ENCODE measurements at regions not wholly inside any gene's neighbourhood (a gene's known extent, or its start where the extent isn't known, plus 50 kb on each side); places are given as distances from the start of the nearest gene placed in this dataset.
"Not testable (repeated sequence)": the region's sequence is repeated elsewhere in the genome, so short reads cannot be mapped to it uniquely, and the experiment has no call there.

DNA sequence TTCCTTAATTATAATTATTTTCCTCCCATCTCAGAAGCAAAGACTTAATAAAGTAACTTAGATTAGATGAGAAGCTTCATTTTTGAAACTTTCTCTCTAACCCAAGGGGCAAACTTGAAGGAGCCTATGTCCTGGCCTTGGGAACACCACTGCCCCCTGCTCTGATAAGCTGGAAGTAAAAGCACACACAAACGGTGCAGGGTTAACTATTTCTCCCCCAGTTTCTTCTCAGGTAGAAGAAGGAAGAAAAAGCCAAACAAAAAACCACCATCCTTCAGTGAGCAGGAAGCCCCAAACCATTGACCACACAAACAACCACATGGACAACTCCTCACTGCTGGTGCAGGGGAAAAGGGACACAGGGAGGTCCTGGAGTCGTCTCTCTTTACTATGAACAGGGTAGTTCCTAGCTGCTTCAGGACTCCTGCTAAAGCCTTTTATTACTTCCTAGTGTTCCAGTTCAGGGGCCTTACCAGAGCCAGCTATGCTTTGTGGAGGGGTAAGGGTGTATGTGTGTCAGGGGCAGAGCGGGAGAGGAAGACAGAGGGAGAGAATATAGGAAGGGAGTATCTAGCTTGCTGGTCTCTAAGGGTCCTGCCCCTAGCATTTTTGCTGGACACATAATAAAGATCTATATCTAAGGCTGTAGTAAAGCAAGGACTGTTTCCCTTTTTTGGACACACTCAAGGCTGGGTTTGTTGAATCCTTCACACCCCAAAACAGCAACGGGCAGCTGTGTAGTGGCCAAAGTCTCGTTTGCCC is 94.0 kb upstream of the UMPS start:
- DNase-seq (ENCODE audit: low spot score) = no peak

DNA sequence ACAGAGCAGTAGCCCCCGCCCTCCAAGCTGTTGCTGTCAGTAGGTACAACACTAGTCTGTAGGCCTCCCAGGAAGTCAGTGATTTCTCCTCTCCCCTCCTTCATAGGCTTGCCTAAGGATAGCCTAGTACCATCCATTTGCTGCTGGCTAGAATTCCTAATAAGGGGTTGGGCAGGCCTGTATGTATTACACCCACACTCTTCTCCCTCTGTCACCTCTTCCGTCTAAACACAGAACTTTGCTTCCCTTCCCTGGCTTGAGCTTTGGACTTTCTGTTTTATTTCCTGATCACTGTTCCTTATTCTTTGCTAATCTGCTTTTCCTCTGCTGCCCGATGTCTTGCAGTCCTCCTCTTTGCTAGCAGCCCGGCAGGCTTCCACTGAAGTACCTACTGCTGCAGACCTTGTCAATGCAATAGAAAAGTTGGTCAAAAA is 93.4 kb upstream of the UMPS start:
- no peak for DNase-seq (ENCODE audit: low spot score)

DNA sequence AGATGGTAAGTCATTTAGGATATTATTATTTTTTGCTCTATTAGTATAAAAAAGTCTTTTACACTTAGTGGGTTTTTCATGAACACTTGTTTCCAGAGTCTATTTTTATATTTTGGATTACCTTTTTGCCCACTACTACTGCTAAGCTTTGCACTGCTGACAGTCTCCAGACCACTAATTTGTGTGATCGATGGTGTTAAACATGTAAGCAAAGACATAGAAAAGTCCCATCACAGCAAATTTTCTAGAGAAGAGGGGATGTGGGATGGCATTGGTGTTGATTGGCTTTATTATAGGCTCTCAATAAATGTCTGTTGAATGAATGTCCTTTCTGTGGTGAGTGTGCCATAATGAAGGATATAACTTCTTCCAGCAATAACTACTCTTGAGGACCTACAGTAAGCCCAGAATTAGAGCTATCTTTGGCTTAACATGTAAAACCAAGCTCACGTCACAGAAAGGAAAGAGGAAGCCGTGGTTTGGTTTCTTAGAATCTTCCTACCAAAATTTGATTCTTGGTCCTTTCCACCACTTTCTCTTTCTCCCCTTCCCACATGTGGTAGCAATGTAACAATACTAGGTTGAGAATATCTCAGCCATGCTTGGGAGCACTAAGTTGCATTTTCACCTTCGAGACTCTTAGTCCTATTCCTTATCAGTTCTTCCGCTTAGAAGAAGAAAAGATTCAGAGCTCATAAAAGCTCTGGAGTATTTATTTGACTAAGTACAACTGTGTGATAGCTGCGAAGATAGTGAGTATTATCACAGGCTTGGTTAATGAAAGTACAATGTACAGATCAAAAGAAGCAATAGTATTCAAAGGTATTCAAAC is 90.6 kb upstream of the UMPS start:
- DNase-seq (ENCODE audit: low spot score) = peak; percentile 23

DNA sequence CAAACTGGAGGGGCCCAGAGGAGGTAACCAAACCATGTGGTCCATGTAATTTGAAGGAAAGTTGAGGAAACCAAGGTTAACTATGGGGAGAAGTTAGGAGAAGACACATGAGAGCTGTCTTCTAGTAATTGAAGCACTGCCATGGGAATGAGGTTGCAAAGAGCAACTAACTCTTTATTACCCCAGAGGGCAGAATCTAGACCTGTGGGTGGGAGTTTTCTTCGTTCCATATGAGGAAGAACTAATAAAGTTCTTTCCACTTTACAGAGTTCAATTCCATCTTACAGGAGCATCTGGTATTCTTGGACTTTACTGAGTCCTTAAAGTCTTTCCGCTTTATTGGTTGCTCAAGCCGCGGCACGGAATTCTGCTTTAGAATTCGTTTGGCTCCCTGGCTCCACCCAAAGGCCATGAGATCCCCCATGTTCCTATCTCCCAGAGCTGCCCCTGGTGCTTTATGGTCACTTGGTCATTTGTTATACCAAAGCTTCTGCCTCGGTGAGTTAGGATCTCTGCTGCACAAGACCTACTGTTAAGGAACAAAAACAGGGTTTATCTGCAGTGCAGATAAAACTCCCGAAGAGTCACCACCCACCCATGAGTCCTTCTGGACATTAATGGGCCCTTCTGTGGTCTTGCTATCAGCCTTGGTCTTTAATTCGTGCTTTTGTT is 89.5 kb upstream of the UMPS start:
- DNase-seq (ENCODE audit: low spot score) = no peak

DNA sequence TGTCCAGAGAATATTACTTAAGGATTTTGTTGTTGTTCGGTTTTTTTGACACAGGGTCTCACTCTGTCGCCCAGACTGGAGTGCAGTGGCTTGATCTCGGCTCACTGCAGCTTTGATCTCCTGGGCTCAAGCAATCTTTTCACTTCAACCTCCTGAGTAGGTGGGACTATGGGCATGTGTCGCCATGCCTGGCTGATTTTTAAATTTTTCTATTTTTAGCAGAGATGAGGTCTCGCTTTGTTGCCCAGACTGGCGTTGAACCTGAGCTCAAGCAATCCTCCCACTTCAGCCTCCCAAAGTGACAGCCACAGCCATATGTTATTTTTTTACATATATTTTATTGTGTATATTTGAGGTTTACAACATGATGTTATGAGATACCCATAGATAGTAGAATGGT is 86.8 kb upstream of the UMPS start:
- no peak for DNase-seq (ENCODE audit: low spot score)

DNA sequence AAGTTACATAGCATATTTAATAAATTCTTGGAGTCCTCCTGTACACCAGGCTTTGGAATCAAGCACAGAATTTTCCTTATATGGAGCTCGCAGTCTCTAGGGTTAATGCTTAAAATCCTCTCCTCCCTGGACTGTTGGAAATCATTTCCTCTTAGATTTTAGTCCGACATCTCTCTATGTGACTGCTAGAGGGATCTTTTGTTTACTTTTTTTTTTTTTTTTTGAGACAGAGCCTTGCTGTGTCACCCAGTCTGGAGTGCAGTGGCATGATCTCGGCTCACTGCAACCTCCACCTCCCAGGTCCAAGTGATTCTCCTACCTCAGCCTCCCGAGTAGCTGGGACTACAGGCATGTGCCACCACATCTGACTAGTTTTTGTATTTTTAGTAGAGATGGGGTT is 84.1 kb upstream of the UMPS start:
- DNase-seq (ENCODE audit: low spot score) = not testable (repeated sequence)

DNA sequence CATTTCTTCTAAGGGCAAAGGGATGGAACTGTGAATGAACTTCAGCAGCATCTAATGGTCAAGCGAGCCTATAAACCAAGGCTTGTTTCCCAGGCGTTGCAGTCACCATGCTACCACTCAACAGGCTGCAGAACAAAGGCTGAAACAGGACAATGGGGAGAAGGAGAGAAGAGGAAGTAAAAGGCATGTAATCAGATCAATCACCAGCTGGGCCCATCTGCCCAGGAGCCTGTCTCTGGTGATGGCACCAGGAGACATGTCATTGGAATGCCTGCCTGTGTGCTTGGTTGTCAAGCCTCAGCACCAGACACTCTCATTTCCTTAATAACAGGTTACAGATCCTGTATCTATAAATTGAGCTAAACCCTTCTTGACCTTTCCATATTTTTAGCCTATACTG is 81.7 kb upstream of the UMPS start:
- DNase-seq (ENCODE audit: low spot score) = no peak

DNA sequence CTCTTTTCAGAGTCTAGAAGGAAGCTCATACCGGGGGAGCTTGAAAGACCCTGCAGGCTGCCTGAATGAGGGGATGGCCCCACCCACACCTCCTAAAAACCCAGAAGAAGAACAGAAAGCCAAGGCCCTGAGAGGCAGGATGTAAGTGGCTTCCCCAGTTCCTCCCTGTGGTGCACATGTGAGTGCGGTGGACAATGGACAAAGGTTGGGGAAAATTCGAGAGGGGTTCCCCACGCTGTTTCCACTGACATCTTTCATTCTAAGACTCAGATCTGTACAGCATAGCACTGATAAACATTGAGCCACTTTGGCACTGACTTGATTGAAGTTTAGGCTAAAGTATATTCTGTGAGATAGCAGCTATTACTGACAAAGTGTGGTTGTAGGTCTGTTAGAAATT is 79.5 kb upstream of the UMPS start:
- DNase-seq (ENCODE audit: low spot score) = no peak

DNA sequence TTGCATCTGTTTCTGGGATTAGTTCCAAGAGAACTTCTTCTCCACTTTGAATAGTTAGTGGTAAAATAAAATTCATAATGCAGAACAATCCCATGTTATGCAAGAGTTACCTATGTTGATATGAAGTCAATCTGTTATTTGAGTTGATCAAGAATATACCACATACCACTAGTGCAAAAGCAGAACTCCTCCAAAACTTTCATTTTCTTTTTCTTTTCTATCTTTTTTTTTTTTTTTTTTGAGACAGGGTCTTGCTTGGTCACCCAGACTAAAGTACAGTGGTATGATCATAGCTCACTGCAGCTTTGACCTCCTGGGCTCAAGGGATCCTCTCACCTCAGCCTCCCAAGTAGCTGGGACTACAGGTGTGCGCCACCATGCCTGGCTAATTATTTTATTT is 78.8 kb upstream of the UMPS start:
- DNase-seq (ENCODE audit: low spot score) = not testable (repeated sequence)

GRCh38 chr3:124652009-124652408 is 78.2 kb upstream of the UMPS start:
- no peak for DNase-seq (ENCODE audit: low spot score)

- DNase-seq (ENCODE audit: low spot score) = no peak
These were observed 77.0 kb upstream of the UMPS start for GRCh38 chr3:124653071-124653796.

GRCh38 chr3:124653797-124654469 is 76.3 kb upstream of the UMPS start:
- no peak for DNase-seq (ENCODE audit: low spot score)

DNA sequence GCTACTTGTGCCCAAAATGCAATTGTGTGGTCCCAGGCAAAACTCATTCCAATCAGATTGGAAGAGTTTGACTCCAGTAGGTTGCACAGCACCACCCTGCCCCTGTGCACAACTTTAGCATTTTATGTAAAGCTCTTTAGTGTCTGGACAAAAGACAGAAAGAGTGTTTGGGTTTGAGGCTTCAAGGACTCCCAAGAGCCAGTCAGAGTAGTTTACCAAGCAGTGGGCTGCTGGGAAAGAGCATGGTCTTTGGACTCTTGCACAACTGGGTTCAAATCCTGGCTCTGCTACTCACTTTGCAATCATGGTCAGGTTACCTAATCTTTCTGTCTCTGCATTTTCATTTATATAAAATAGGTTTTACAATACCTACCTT is 75.8 kb upstream of the UMPS start:
- no peak for DNase-seq (ENCODE audit: low spot score)

GRCh38 chr3:124656531-124656930 is 73.7 kb upstream of the UMPS start:
- no peak for DNase-seq (ENCODE audit: low spot score)

GRCh38 chr3:124657138-124657537 is 73.1 kb upstream of the UMPS start:
- DNase-seq (ENCODE audit: low spot score) = no peak

- no peak for DNase-seq (ENCODE audit: low spot score)
These were observed 72.0 kb upstream of the UMPS start for GRCh38 chr3:124658270-124658669.

DNA sequence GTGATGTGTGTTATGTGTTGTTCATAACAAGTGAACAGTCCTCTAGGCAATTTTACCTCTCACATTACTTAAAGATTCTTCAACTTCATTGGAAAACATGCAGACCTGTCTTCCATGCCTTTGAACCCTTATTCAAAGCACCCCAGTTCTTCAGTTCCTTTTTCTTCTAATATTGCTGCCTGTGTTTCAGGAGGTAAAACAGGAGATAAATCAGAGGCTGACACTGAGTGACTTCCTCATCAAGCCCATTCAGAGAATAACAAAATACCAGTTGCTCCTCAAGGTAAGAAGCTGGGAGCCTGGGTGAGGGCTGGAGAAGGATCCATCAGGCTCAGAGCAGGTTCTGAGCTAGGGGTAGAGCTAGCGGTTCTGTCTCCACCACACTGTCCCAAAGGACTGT is 71.1 kb upstream of the UMPS start:
- DNase-seq (ENCODE audit: low spot score) = no peak

- DNase-seq (ENCODE audit: low spot score) = no peak
These were observed 69.7 kb upstream of the UMPS start for GRCh38 chr3:124660599-124660998.

- DNase-seq (ENCODE audit: low spot score) = no peak
These were observed 66.6 kb upstream of the UMPS start for GRCh38 chr3:124663690-124664089.

DNA sequence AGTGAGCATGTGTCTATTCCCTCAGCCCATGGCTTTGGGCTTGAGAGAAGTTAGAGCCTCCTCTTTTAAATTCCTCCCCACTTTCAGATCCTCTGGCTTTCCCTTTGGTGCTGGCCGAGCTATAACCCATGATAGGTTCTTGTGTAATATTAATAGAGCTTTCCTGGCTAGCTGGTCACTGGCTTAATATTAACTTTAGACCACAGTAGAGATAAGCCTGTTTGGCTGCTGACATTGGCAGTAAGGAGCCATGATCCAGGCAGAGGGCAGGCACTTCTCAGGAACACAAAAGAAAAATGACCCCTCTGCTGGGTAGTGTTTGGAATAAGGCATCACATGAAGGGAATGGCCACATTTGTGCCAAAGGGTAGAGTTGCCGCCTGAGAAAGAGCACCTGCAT is 65.4 kb upstream of the UMPS start:
- DNase-seq (ENCODE audit: low spot score) = no peak

DNA sequence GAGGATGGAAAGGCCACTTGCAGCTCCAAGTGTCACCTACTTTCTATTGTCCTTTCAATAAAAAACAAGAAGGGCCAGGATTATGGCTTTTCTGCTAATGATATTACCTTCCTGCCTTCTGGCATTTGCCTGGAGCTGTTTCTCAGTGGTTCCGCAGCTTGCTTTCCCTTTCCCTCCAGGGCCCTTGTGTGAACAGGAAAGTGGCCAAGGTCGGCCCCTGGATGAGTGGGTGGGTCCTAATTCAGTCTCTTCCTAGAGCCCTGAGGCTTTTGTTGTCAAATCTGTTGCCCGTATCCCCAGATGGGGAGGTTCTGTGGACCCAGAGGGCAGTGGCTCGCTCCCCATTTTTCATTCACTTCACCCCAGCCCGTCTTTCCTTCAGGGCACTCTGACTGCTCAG is 64.2 kb upstream of the UMPS start:
- DNase-seq (ENCODE audit: low spot score) = no peak

DNA sequence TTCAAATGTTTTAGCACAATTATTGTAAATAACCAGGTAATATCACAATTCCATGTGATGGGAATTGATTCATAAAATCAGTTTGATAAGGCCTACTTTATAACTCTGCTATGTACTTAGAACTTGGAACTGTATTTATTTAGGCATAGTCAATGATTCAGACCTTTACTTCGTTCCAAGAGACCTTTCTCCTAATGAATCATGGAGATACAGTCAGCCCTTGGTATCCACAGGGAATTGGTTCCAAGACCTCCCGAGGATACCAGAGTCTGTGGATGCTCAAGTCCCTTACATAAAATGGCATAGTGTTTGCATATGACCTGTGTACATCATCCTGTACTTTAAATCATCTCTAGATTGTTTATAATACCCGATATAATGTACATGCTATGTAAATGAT is 60.8 kb upstream of the UMPS start:
- DNase-seq (ENCODE audit: low spot score) = no peak
